OCI-LY7 (cell line): ENCODE measurements at regions not wholly inside any gene's neighbourhood (a gene's known extent, or its start where the extent isn't known, plus 50 kb on each side); places are given as distances from the start of the nearest gene placed in this dataset.
"Not testable (repeated sequence)": the region's sequence is repeated elsewhere in the genome, so short reads cannot be mapped to it uniquely, and the experiment has no call there.

Experiments
- BruUV-seq: library from RNA; stranded (reverse); fragments of 400-500 nt; replicated peaks from 2 replicates; lab custom pipeline; 2021; lab: Mats Ljungman, UMichigan
- CTCF ChIA-PET: fragments of 300-600 bp; sonication (Branson Sonifier 250); formaldehyde crosslinking; loops from one replicate; lab custom pipeline; 2022; ENCODE audit warnings: antibody characterized with exemption; ENCODE audit not compliant: unreplicated experiment; lab: Charles Lee
- POLR2A ChIA-PET: fragments of 300-600 bp; sonication (Branson Sonifier 250); formaldehyde crosslinking; loops from one replicate; lab custom pipeline; 2022; ENCODE audit warnings: antibody characterized with exemption; lab: Charles Lee
- DNase-seq: peaks from one replicate; pipeline ENCODE4 v3.0.0-alpha.2; 2015; ENCODE audit warnings: low spot score
- H2AFZ ChIP-seq: fragments of 200-600 bp; sonication (generic), shearing (Covaris generic); 2 replicates; pipeline ENCODE4 v1.6.1; 2014; ENCODE audit warnings: mild to moderate bottlenecking, antibody characterized with exemption, low read length, moderate library complexity
- H3K27ac ChIP-seq: fragments of 200-600 bp; sonication (generic); 2 replicates; pipeline ENCODE4 v1.5.1; 2014; ENCODE audit warnings: mixed run types, low read depth, mild to moderate bottlenecking, moderate library complexity, low read length, inconsistent platforms; ENCODE audit not compliant: poor library complexity, severe bottlenecking
- H3K36me3 ChIP-seq: fragments of 200-600 bp; sonication (generic); 2 replicates; pipeline ENCODE4 v1.6.1; 2014; ENCODE audit warnings: mild to moderate bottlenecking, antibody characterized with exemption, low read length, moderate library complexity, mixed read lengths; ENCODE audit not compliant: insufficient read depth
- H3K4me1 ChIP-seq: fragments of 200-600 bp; sonication (generic); 2 replicates; pipeline ENCODE4 v1.5.1; 2014; ENCODE audit warnings: mild to moderate bottlenecking, low read length; ENCODE audit not compliant: insufficient read depth, poor library complexity, severe bottlenecking
- H3K4me2 ChIP-seq: fragments of 200-600 bp; sonication (generic); 2 replicates; pipeline ENCODE4 v1.6.1; 2014; ENCODE audit warnings: mild to moderate bottlenecking, low read length
- H3K4me3 ChIP-seq: fragments of 200-600 bp; sonication (generic); 2 replicates; pipeline ENCODE4 v1.5.1; 2014; ENCODE audit warnings: mild to moderate bottlenecking, low read depth, low read length; ENCODE audit not compliant: poor library complexity, severe bottlenecking
- H3K79me2 ChIP-seq: fragments of 200-600 bp; sonication (generic); 2 replicates; pipeline ENCODE4 v1.6.1; 2016; ENCODE audit warnings: low read depth, mild to moderate bottlenecking, low read length, moderate library complexity, mixed read lengths; ENCODE audit not compliant: insufficient read depth
- H3K9me2 ChIP-seq: fragments of 200-600 bp; sonication (generic); 2 replicates; pipeline ENCODE4 v1.6.1; 2016; ENCODE audit warnings: mild to moderate bottlenecking, low read length, mixed read lengths; ENCODE audit not compliant: insufficient read depth
- H3K9me3 ChIP-seq: fragments of 200-600 bp; sonication (generic); 2 replicates; pipeline ENCODE4 v1.6.1; 2014; ENCODE audit warnings: mild to moderate bottlenecking, mixed run types, low read length, mixed read lengths
- H4K20me1 ChIP-seq: fragments of 200-600 bp; sonication (generic); 2 replicates; pipeline ENCODE4 v1.6.1; 2014; ENCODE audit warnings: mild to moderate bottlenecking, antibody characterized with exemption, low read length, moderate library complexity, mixed read lengths; ENCODE audit not compliant: insufficient read depth
- CTCF ChIP-seq: fragments of 200-600 bp; sonication (generic); conservative IDR thresholded peaks from 2 replicates; pipeline ENCODE4 v1.5.1; 2014; ENCODE audit warnings: mild to moderate bottlenecking, antibody characterized with exemption, low read length, moderate library complexity, mixed read lengths
- EZH2phosphoT487 ChIP-seq: fragments of 200-600 bp; sonication (generic); IDR thresholded peaks from 2 replicates; pipeline ENCODE4 v1.6.1; 2018; ENCODE audit warnings: low read depth, borderline replicate concordance, mild to moderate bottlenecking, mixed run types, antibody characterized with exemption, low read length, moderate library complexity, mixed read lengths
- intact Hi-C: fragments of 100-400 bp; cut with micrococcal nuclease; formaldehyde crosslinking; loops from one replicate; pipeline ENCODE4 v1.10.0; 2022; ENCODE audit not compliant: unreplicated experiment

- Histone ChIP-seq H3K4me3 (no peak overlapping the region), H2AFZ (no peak overlapping the region), H3K79me2 (no peaks in the 10 kb centered on the region), H3K4me1 (no peaks in the 10 kb centered on the region), H3K36me3 (no peaks in the 10 kb centered on the region), H3K4me2 (no peak overlapping the region), H3K9me2 (no peaks in the 10 kb centered on the region), H4K20me1 (no peaks in the 10 kb centered on the region), H3K9me3 (no peaks in the 10 kb centered on the region), H3K27ac (no peak overlapping the region)
- BruUV-seq = no TSS peak
- CTCF ChIA-PET = no interaction called here
- intact Hi-C loops = no loop called here
- POLR2A ChIA-PET = no interaction called here
- TF ChIP-seq EZH2phosphoT487 (no peak), CTCF (no peak)
- DNase-seq = no peak
Measured at GRCh38 chr3:83218383-83219200, 1457.1 kb upstream of the GBE1 start.

GRCh38 chr3:83217595-83218118 is 1456.2 kb upstream of the GBE1 start:
- H3K4me1 ChIP-seq, H3K27ac ChIP-seq, H3K36me3 ChIP-seq, BruUV-seq, CTCF ChIA-PET, H3K79me2 ChIP-seq, H3K4me3 ChIP-seq, H2AFZ ChIP-seq, POLR2A ChIA-PET, H3K4me2 ChIP-seq, H3K9me2 ChIP-seq, H3K9me3 ChIP-seq, DNase-seq, H4K20me1 ChIP-seq, intact Hi-C loops: not testable (repeated sequence)

- Histone ChIP-seq H3K4me3 (no peak overlapping the region), H3K27ac (no peak overlapping the region), H3K9me2 (no peaks in the 10 kb centered on the region), H2AFZ (peak overlapping the region; percentile 69; the same call in 1 of the 2 replicates), H4K20me1 (no peaks in the 10 kb centered on the region), H3K9me3 (no peaks in the 10 kb centered on the region), H3K4me1 (no peaks in the 10 kb centered on the region), H3K79me2 (no peaks in the 10 kb centered on the region), H3K36me3 (no peaks in the 10 kb centered on the region), H3K4me2 (no peak overlapping the region)
- DNase-seq = no peak
- TF ChIP-seq EZH2phosphoT487 (no peak), CTCF (no peak)
- intact Hi-C loops = no loop called here
- ChIA-PET CTCF (no interaction called here), POLR2A (no interaction called here)
- BruUV-seq = no TSS peak
Measured at GRCh38 chr3:83216919-83217594, 1455.6 kb upstream of the GBE1 start.
